ENCODE measurements at regions not wholly inside any gene's neighbourhood (a gene's known extent, or its start where the extent isn't known, plus 50 kb on each side); places are given as distances from the start of the nearest gene placed in this dataset.

GRCh38 chr17:77478899-77479298 lies 338.1 kb downstream of the SEC14L1 start:
- no peak for DNase-seq

- DNase-seq = no peak
These were observed 338.8 kb downstream of the SEC14L1 start for GRCh38 chr17:77479372-77480198.

GRCh38 chr17:77480199-77480508 lies 339.4 kb downstream of the SEC14L1 start:
- no peak for DNase-seq

GRCh38 chr17:77480509-77481215 lies 339.9 kb downstream of the SEC14L1 start:
- no peak for DNase-seq

GRCh38 chr17:77481476-77482374 lies 341.0 kb downstream of the SEC14L1 start:
- no peak for DNase-seq

- DNase-seq = no peak
These were observed 341.8 kb downstream of the SEC14L1 start for GRCh38 chr17:77482375-77483127.

- no peak for DNase-seq
These were observed 342.4 kb downstream of the SEC14L1 start for GRCh38 chr17:77483128-77483598.

GRCh38 chr17:77484111-77484510 lies 343.3 kb downstream of the SEC14L1 start:
- DNase-seq = no peak

GRCh38 chr17:77485089-77485833 lies 344.5 kb downstream of the SEC14L1 start:
- no peak for DNase-seq

- no peak for DNase-seq
These were observed 346.5 kb downstream of the SEC14L1 start for GRCh38 chr17:77487211-77487629.

GRCh38 chr17:77487677-77488530 lies 347.1 kb downstream of the SEC14L1 start:
- DNase-seq = no peak

- DNase-seq = no peak
These were observed 347.9 kb downstream of the SEC14L1 start for GRCh38 chr17:77488531-77489238.

- no peak for DNase-seq
These were observed 348.6 kb downstream of the SEC14L1 start for GRCh38 chr17:77489239-77489892.

GRCh38 chr17:77489893-77490255 lies 349.1 kb downstream of the SEC14L1 start:
- no peak for DNase-seq

- no peak for DNase-seq
These were observed 349.8 kb downstream of the SEC14L1 start for GRCh38 chr17:77490361-77491183.

- DNase-seq = no peak
These were observed 351.2 kb downstream of the SEC14L1 start for GRCh38 chr17:77491921-77492445.

GRCh38 chr17:77492446-77493237 lies 351.9 kb downstream of the SEC14L1 start:
- no peak for DNase-seq

All from NCI-H524 (cell line).